ENCODE measurements at regions not wholly inside any gene's neighbourhood (a gene's known extent, or its start where the extent isn't known, plus 50 kb on each side); places are given as distances from the start of the nearest gene placed in this dataset.

DNA sequence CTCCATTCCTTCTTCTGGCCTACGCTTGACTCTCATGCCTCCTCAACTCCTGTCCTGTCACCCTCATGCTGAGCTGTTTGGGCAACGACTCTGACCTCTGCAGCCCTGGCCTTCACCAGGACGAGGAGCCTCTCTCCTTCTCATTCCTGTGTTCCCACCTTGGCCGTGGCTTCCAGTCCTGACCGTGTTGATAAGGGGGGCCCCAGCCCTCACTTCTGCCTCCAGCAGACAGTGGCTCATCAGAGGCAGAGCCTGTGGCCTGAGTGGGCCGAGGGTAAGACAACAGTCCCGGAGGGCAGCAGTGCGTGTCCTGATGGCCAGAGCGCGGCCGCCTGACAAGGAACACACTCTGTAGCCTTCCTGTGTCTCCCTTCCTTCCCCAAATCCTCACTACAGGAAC lies 61.7 kb upstream of the UBE3C start:
- no peak for TF ChIP-seq CTCF (IDR thresholded peaks at IDR 0.05; ENCODE audit: borderline replicate concordance, control extremely low read depth, extremely low read depth, insufficient read depth, missing control alignments)
- no peak for DNase-seq (ENCODE audit: low spot score)
- in situ Hi-C loops (cut with MboI; ENCODE audit: low sequenced_read_pairs, unreplicated experiment): no loop called here

- in situ Hi-C loops (cut with MboI; ENCODE audit: low sequenced_read_pairs, unreplicated experiment): no loop called here
- peak; percentile 12 for DNase-seq (ENCODE audit: low spot score)
- no peak for TF ChIP-seq CTCF (IDR thresholded peaks at IDR 0.05; ENCODE audit: borderline replicate concordance, control extremely low read depth, extremely low read depth, insufficient read depth, missing control alignments)
Measured at GRCh38 chr7:157077986-157078644, 60.6 kb upstream of the UBE3C start.

GRCh38 chr7:157079116-157079515 lies 59.6 kb upstream of the UBE3C start:
- in situ Hi-C loops (cut with MboI; ENCODE audit: low sequenced_read_pairs, unreplicated experiment): no loop called here
- no peak for TF ChIP-seq CTCF (IDR thresholded peaks at IDR 0.05; ENCODE audit: borderline replicate concordance, control extremely low read depth, extremely low read depth, insufficient read depth, missing control alignments)
- DNase-seq (ENCODE audit: low spot score): peak; percentile 5

GRCh38 chr7:157080111-157080730 lies 58.5 kb upstream of the UBE3C start:
- in situ Hi-C loops (cut with MboI; ENCODE audit: low sequenced_read_pairs, unreplicated experiment): no loop called here
- no peak for TF ChIP-seq CTCF (IDR thresholded peaks at IDR 0.05; ENCODE audit: borderline replicate concordance, control extremely low read depth, extremely low read depth, insufficient read depth, missing control alignments)
- no peak for DNase-seq (ENCODE audit: low spot score)

DNA sequence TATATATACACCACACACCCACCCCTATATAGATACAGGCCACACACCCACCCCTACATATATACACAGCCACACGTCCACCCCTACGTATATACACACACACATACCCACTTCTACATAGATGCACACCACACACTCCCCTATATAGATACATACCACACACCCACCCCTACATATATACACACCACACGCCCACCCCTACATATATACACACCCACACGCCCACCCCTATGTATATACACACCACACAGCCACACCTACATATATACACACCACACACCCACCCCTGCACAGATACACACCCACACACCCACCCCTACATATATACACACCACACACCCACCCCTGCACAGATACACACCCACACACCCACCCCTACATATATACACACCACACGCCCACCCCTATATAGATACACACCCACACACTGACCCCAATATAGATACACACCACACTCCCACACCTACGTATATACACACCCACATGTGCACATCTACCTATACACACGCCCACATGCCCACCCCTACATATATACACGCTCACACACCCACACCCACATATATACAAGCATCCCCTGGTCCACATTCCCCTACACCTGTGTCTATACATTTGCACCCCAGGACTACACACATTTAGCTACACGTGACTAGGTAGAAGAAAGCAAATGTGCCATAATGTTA lies 52.1 kb upstream of the UBE3C start:
- TF ChIP-seq CTCF (IDR thresholded peaks at IDR 0.05; ENCODE audit: borderline replicate concordance, control extremely low read depth, extremely low read depth, insufficient read depth, missing control alignments): no peak
- in situ Hi-C loops (cut with MboI; ENCODE audit: low sequenced_read_pairs, unreplicated experiment): no loop called here
- DNase-seq (ENCODE audit: low spot score): no peak

DNA sequence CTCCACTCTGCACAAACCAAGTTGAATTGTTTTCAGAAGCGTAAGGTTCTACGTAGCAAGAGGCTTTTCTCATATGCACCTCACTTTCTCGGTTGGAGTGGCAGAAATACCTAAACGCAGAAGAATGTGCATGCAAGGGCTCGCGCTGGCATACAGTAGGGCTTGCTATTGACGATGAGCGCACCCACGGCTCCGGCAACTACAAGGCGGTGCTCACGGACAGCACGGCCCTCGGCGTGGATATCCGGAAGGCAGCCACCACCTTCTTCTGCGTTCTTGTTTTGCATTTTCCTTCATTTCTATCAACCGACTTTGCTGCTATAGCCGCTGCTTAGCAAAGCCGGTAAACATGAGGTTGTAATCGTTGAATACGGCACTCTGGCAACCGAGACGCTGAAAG lies 51.1 kb upstream of the UBE3C start:
- in situ Hi-C loops (cut with MboI; ENCODE audit: low sequenced_read_pairs, unreplicated experiment): no loop called here
- no peak for DNase-seq (ENCODE audit: low spot score)
- TF ChIP-seq CTCF (IDR thresholded peaks at IDR 0.05; ENCODE audit: borderline replicate concordance, control extremely low read depth, extremely low read depth, insufficient read depth, missing control alignments): no peak

All from GM13976 (cell line).